HG03196 (cell line): ENCODE measurements at regions not wholly inside any gene's neighbourhood (a gene's known extent, or its start where the extent isn't known, plus 50 kb on each side); places are given as distances from the start of the nearest gene placed in this dataset.
"Not testable (repeated sequence)": the region's sequence is repeated elsewhere in the genome, so short reads cannot be mapped to it uniquely, and the experiment has no call there.

Source experiments
- ATAC-seq: cut with Tn5 transposase; IDR thresholded peaks from one replicate; pipeline ENCODE4 v1.9.1; 2021; ENCODE audit not compliant: unreplicated experiment

DNA sequence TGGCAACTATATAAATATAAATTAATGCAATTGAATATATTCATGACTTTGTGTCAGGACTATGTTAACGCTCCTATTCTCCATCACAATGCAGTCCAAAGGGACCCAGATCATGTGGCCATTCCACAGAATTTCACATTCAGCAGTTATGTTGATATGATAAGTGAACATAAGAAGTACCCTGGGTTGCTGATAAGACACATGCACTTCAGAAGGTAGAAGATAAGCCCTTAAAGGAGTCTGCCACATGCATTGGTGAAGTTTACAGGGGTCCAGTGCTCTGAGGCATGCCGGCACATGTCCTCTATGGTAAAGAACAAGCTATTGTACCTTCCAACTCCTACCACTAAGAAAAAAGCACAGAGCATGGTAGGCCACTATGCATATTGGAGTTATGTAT is 76.4 kb downstream of the PHAX start:
- ATAC-seq = no peak

DNA sequence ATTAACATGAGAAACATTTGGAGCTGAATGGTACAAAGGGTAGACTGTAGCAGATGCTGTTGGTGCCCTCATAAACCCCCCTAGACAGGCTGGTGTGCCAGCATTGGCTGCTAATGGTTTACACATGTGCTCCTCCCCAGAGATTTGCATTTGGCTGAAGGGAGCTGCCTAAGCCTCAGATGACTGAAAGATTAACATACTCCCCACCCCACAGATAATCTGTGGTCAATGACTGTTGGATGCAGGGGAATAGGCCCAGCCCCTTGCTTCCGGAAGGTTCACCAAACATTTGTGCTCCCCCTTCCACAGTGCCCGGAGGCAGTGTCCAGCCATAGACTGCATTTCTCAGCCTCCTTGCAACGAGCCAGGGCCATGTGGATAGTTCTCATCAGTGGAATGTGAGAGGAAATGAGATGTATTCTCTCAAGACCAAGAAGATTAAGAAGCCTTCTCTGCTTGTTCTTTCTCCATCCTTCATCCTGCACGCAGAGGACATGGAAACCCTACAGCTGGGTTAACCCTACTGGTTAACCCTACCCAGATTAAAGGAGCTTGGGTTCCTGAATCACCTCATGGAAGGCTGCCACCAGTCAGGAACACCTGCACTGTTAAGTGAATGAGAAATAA is 79.6 kb downstream of the PHAX start:
- ATAC-seq = no peak

DNA sequence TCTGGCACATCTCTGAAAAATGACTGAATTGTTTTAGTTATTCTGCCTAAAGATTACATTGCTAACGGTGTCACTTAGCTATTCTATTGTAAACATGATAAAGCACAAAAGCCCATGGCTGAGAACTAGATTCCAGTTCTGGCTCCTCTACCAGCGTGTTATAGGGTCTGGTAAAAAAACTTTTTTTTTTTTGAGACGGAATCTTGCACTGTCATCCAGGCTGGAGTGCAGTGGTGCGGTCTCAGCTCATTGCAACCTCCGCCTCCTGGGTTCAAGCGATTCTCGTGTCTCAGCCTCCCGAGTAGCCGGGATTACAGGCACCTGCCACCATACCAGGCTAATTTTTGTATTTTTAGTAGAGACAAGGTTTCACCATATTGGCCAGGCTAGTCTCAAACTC is 80.6 kb downstream of the PHAX start:
- ATAC-seq = not testable (repeated sequence)

DNA sequence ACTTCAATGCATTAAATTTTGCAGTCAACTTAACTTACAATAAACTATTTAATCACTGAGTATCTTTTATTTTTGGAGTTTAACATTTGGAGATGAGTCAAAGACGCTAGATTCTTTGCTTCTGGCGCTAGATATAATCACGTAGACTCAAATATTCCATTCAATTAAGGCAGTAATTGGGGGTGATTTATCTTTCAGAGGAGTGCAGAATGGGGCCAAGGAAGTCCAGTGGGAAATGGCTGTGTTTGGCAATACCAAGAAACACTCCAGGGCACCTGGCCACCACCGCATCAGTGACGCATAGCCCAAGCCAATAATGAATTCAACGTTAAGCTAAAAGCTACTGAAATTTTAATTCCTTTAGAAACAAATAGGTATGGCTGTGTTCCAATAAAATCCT is 81.2 kb downstream of the PHAX start:
- ATAC-seq = no peak

DNA sequence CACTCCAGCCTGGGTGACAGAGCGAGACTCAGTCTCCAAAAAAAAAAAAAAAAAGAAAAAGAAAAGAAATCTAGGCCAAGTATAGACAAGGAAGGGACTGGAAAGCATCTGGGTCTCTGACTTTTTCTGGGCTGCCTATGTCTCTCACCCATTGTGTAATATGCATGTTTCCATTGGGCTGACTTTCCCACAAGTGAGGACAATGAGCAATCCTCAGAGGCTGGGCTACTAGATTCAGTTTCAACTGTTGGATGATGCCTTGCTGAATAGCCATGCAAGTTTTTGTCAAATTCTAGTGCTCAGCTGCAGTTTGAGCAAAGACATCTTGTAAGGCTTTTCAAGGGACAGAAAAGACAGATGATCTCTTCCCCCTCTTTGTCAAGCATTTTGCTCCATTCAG is 82.1 kb downstream of the PHAX start:
- no peak for ATAC-seq

DNA sequence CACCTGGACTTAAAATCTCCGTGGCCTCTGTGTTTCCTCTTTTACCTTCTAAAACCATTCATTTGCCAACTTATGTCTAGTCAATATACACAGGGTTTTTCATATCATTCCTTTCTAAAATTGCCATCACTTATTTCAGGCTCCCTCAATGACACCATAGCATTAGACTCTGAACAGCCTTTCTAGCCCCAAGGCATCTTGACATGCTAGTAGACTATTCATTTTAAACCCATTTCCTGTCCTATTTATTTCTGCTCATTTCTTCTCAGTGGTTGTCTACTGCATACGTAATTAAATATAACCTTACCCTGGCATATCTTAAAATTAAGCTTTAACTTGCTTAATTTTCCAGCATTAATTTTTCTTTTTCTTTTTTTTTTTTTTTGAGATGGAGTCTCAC is 83.2 kb downstream of the PHAX start:
- no peak for ATAC-seq

DNA sequence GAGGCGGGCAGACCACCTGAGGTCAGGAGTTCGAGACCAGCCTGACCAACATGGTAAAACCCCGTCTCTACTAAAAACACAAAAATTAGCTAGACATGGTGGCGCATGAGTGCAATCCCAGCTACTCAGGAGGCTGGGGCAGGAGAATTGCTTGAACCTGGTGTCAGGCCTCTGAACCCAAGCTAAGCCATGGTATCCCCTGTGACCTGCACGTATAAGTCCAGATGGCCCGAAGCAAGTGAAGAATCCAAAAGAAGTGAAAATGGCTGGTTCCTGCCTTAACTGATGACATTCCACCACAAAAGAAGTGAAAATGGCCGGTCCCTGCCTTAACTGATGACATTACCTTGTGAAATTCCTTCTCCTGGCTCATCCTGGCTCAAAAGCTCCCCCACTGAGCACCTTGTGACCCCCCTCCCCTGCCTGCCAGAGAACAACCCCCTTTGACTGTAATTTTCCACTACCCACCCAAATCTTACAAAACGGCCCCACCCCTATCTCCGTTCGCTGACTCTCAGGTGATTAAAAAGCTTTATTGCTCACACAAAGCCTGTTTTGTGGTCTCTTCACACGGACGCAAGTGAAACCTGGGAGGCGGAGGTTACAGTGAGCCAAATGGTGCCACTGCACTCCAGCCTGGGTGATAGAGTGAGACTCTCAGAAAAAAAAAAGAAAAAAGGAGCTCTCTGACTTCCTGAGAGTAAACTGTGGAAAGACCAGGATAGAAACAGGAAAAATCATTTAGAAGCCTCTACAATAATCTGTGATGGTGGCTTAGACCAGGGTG is 84.1 kb downstream of the PHAX start:
- not testable (repeated sequence) for ATAC-seq

DNA sequence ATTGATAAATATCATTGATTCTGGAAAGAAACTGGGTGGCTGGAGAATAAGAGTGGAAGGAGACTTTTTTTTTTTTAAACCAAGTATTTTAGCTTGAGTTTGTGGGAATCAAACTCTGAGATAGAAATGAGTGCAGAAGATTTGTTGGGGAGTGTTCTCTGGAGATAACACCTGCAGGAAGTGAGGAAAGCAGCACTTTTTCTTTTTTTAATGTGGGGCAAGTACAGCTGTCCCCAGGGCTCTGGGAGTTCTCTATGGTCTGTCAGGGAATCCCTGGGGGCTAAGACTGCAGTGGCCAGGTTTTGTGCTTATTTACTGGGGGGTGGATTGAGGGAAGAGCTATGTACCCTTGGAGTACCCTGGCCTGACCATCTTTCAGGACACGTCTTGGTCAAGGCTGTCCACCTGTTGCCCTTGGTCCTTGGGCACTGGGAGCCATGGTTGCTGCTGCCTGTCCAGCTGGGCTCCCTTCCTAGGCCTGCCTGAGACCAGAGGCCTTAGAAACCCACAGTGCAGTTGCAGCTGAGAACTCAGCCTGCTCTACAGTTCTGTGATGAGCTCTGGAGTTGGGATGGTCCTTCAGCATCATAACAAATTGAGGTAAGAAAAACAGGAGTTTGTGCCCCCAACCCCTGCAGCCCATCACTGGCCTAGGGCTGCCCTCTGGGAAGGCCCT is 85.8 kb downstream of the PHAX start:
- ATAC-seq = peak; percentile 66

DNA sequence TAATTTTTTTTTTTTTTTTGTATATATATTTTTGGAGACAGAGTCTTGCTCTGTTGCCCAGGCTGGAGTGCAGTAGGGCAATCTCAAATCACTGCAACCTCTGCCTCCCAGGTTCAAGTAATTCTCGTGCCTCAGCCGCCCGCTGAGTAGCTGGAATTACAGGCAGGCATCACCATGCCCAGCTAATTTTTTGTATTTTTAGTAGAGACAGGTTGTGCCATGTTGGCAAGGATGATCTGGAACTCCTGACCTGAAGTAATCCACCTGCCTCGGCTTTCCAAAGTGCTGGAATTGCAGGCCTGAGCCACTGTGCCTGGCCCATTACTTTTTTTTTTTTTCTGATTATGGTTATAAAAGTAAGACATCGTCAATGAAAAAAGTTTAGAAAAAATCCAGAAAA is 84.0 kb upstream of the LMNB1 start:
- ATAC-seq = no peak

DNA sequence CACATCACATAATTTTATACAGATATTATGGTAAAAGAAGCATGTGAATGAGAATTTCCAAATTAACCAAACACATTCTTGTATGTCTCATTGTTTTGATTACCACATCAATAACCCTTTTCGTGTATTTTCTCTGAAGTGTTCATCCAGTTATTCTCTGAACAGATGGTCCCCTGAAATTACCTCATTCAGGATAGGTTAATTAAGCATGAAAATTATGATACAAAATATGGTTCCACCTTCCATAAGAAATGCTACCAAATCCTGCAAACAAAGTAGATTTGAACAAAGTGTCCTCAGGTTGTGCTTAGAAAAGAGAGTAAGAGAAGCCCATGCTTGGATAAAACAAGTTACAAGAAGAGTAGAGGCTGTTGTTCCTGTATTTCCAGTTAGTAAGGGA is 83.1 kb upstream of the LMNB1 start:
- ATAC-seq = no peak

DNA sequence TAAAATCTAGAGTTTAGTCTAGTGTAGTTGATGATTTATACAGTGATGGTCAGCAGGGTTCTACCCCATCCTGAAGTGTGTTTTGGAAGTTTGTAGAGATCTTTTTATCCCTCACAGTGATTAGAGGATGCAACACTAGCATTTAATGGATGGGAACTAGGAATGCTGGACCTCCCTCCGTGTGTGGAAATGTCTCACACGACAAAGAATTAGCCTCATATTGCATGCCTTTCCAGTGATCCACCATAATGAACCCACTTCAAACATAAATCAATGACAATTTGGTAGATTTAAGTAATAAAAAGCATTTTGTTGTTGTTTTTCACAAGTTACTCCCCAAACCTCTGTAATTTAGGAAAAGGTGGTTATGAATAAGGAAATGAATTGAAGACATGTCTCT is 82.5 kb upstream of the LMNB1 start:
- no peak for ATAC-seq

DNA sequence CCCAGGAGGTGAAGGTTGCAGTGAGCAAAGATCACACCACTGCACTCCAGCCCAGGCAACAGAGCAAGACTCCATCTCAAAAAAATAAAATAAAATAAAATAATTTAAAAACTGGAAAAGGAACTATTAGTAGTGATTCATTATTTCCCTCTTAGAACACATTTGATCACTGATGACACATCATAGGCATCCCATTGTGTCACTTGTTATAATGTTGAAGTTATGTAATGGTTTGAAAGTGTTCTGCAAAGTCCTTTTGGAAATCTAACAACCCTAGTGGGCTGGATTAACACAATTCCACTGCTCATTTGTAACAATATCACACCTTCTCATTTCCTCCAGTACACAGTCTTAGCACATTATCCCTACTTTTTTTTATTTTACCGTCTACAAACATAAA is 81.8 kb upstream of the LMNB1 start:
- ATAC-seq = no peak

DNA sequence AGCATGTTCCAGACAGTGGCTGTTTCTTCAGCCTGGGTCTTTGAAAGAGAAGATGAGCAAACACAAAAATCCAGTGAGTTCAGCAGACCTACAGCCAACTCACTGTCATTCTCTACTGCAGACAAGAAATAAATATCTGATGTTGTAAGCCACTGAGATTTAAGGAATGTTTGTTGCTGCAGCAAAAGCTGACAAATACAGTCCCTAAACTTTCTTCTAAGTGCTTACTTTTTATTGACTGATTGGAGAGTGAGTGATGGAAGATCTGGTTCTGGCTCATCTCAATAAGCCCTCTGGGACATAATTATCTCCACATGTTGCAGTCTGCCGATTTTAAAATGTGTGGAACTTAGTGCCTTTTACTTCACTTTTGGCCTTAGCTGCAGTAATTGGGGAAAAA is 69.9 kb upstream of the LMNB1 start:
- ATAC-seq = no peak

DNA sequence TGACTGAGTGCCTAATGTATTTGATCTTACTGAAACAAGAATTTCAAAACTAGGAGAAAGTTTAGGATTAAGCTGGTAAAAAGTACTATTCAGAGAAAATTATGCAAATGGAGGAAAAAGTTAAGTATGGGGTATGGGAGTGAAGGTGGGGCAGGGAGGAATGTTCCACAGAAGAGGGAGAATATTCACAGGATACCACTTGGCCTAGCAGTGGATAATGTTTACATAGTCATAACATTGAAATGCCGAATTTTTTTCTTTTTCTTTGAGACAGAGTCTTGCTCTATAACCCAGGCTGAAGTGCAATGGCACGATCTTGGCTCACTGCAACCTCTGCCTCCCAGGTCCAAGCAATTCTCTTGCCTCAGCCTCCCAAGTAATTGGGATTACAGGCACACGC is 61.2 kb upstream of the LMNB1 start:
- no peak for ATAC-seq

DNA sequence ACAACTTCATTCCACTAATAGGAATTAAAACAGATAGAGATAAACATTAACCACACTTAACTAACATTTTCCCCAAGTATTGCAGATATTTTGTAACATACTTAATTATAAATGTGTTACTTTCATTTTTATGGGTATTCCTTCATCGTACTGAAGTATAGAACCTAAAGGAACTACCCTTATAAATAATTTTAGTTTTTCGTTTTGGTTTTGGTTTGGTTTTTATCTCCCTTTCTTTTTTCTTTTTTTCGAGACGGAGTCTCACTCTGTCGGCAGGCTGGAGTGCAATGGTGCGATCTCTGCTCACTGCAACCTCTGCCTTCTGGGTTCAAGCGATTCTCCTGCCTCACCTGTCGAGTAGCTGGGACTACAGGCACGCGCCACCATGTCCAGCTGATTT is 60.1 kb upstream of the LMNB1 start:
- no peak for ATAC-seq

DNA sequence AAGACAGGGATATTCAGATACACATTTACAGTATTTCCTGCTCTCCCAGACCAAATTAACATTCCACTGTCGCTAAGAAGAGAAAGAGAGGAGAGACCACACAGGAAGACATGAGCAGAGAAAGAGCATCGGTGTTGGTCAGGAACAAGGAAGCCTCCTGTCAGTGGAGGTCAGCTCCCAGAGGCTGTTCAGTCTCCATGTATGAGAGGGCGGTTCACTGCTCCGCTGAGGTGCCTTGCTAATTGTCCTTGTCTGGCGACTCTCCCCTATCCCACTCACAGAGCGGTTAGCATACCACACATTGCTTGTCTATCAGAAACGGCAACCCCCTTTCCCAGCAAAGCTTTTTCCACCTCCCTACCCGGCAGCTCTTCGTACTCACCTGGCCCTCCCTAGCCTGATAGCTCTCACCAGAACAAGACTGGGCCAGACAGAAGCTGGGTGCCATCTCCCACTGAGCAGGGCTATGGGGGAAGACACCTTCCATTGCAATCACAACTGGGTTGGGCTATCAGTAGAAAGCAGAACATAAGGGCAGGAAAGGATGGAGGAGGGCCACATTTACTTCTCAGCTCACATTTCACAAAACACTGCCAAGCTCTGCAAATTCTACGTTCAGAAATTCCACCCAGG is 58.6 kb upstream of the LMNB1 start:
- ATAC-seq = no peak

DNA sequence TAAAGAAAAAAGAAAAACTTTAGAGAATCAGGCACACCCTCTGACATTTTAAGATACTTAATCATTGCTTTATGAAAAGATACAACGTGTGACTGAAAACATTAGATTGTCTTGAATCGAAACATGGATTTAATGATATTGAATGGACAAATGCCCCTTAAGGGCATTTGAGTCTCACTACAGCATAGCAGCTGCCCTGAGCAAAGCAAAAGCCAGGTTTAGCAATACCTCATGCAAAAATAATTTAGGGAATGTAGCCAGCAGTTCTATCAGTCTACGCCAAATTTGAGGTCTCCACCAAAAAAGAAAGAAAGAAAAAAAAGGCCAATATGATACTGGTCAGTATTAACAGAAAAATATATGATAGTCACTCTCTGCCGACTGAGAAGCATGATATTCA is 56.6 kb upstream of the LMNB1 start:
- ATAC-seq = no peak

DNA sequence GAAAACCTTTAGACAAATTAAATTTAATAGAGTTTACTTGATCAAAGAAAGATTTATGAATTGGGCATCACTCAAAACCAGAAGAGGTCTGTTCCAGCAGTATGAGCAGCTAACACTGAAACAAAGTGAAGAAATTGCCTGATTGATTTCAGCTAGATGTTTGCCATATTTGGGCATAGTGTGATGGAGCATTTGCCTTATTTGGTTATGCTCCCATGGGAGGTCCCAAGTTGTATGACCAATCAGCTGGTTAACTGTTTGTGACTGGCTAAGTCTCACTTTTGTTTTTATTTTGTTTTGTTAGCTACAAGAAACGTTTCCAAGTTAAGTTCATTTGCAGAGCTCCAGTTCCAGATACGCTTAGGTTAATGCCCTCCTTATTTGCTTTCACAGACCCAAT is 53.3 kb upstream of the LMNB1 start:
- ATAC-seq = no peak
